Liver (tissue), 8 donors: ENCODE measurements at regions not wholly inside any gene's neighbourhood (a gene's known extent, or its start where the extent isn't known, plus 50 kb on each side); places are given as distances from the start of the nearest gene placed in this dataset.

ENCODE experiments used
- DNase-seq: peaks from one replicate; pipeline ENCODE4 v3.0.0-alpha.2; 2017; ENCODE audit warnings: low spot score
- H3K27ac ChIP-seq, 2 donors: one replicate each; pipeline ENCODE4 v1.7.0; 2013; ENCODE audit warnings: inconsistent platforms in 2 of 2, low read length in 2 of 2, control low read depth in 1 of 2, low read depth in 1 of 2, mild to moderate bottlenecking in 1 of 2
- H3K27me3 ChIP-seq, 4 donors: one replicate each; pipeline versions ENCODE4 v1.6.1 to v1.7.0; 2013; ENCODE audit warnings: low read length in 3 of 4, inconsistent platforms in 1 of 4, mild to moderate bottlenecking in 1 of 4, moderate library complexity in 1 of 4; ENCODE audit not compliant: control insufficient read depth in 4 of 4, insufficient read depth in 4 of 4
- H3K36me3 ChIP-seq, 4 donors: one replicate each; pipeline versions ENCODE4 v1.6.1 to v1.7.0; 2013; ENCODE audit warnings: low read length in 3 of 4, mild to moderate bottlenecking in 3 of 4, low read depth in 1 of 4, moderate library complexity in 1 of 4; ENCODE audit not compliant: control insufficient read depth in 4 of 4, insufficient read depth in 3 of 4
- H3K4me1 ChIP-seq, 4 donors: one replicate each; pipeline versions ENCODE4 v1.6.1 to v1.7.0; 2013; ENCODE audit warnings: low read length in 3 of 4, mild to moderate bottlenecking in 3 of 4, moderate library complexity in 1 of 4; ENCODE audit not compliant: control insufficient read depth in 4 of 4, insufficient read depth in 4 of 4
- H3K4me3 ChIP-seq, 3 donors: one replicate each; pipeline versions ENCODE4 v1.6.1 to v1.7.0; 2013; ENCODE audit warnings: low read length in 3 of 3, control low read depth in 1 of 3, low read depth in 1 of 3, mild to moderate bottlenecking in 1 of 3
- H3K9ac ChIP-seq, 2 donors: one replicate each; pipeline ENCODE4 v1.7.0; 2013; ENCODE audit warnings: low read length in 2 of 2, mild to moderate bottlenecking in 2 of 2, moderate library complexity in 2 of 2, control low read depth in 1 of 2, low read depth in 1 of 2
- H3K9me3 ChIP-seq, 4 donors: one replicate each; pipeline versions ENCODE4 v1.6.1 to v1.7.0; 2013; ENCODE audit warnings: low read length in 3 of 4; ENCODE audit not compliant: control insufficient read depth in 4 of 4
- FOXA1 ChIP-seq: IDR thresholded peaks from 2 replicates; pipeline ENCODE4 v1.6.1; 2016; ENCODE audit warnings: antibody characterized with exemption
- FOXA2 ChIP-seq: IDR thresholded peaks from 2 replicates; pipeline ENCODE4 v1.6.1; 2016; ENCODE audit warnings: antibody characterized with exemption
- GABPA ChIP-seq, 2 donors: IDR thresholded peaks in 1 of 2; conservative IDR thresholded peaks in 1 of 2; 2 replicates each; pipeline ENCODE4 v1.6.1; 2016; ENCODE audit warnings: antibody characterized with exemption in 2 of 2, mild to moderate bottlenecking in 1 of 2, moderate library complexity in 1 of 2
- HNF4A ChIP-seq, 2 donors: conservative IDR thresholded peaks; 2 replicates each; pipeline ENCODE4 v1.6.1; 2016; ENCODE audit warnings: antibody characterized with exemption in 2 of 2, mild to moderate bottlenecking in 2 of 2
- HNF4G ChIP-seq: IDR thresholded peaks from 2 replicates; pipeline ENCODE4 v1.6.1; 2016; ENCODE audit warnings: antibody characterized with exemption
- JUND ChIP-seq, 2 donors: IDR thresholded peaks; 2 replicates each; pipeline ENCODE4 v1.6.1; 2016; ENCODE audit warnings: antibody characterized with exemption in 2 of 2
- NR2F2 ChIP-seq: IDR thresholded peaks from 2 replicates; pipeline ENCODE4 v1.6.1; 2016; ENCODE audit warnings: antibody characterized with exemption
- RAD21 ChIP-seq, 2 donors: IDR thresholded peaks; 2 replicates each; pipeline ENCODE4 v1.6.1; 2016; ENCODE audit warnings: antibody characterized with exemption in 2 of 2, mild to moderate bottlenecking in 2 of 2
- RXRA ChIP-seq, 2 donors: IDR thresholded peaks; 2 replicates each; pipeline ENCODE4 v1.6.1; 2017 to 2018; ENCODE audit warnings: antibody characterized with exemption in 2 of 2, mild to moderate bottlenecking in 1 of 2
- SP1 ChIP-seq: IDR thresholded peaks from 2 replicates; pipeline ENCODE4 v1.6.1; 2018; ENCODE audit warnings: antibody characterized with exemption, mild to moderate bottlenecking
- YY1 ChIP-seq: IDR thresholded peaks from 2 replicates; pipeline ENCODE4 v1.6.1; 2016; ENCODE audit warnings: antibody characterized with exemption, mild to moderate bottlenecking
- WGBS: extraction: QIAGEN DNeasy Blood & Tissue Kit; methylation state at CpG from one replicate; pipeline ENCODE4 v1.1.7; 2013; 5-methylcytosine and 5-hydroxymethylcytosine counted together
- TF ChIP-seq, protein P1 (sequence below): IDR thresholded peaks from 2 replicates; pipeline ENCODE4 v1.6.1; 2016; ENCODE audit warnings: antibody characterized with exemption
- TF ChIP-seq, protein P2 (sequence below): IDR thresholded peaks from 2 replicates; pipeline ENCODE4 v1.6.1; 2016; ENCODE audit warnings: antibody characterized with exemption
- TF ChIP-seq, protein P3 (sequence below): IDR thresholded peaks from 2 replicates; pipeline ENCODE4 v1.6.1; 2016; ENCODE audit warnings: antibody characterized with exemption, mild to moderate bottlenecking
- TF ChIP-seq, protein P4 (sequence below): IDR thresholded peaks from 2 replicates; pipeline ENCODE4 v1.6.1; 2016; ENCODE audit warnings: antibody characterized with exemption
- TF ChIP-seq, protein P5 (sequence below): fragments of 150-350 bp; IDR thresholded peaks from 2 replicates; pipeline ENCODE4 v1.5.1; 2017; ENCODE audit warnings: improper control_type of control experiment, low read depth, low read length; ENCODE audit not compliant: missing input control
- donor health status: healthy.
- donor health status: healthy.
- donor health status: healthy.
- donor health status: healthy.
- donor health status: healthy.

DNA sequence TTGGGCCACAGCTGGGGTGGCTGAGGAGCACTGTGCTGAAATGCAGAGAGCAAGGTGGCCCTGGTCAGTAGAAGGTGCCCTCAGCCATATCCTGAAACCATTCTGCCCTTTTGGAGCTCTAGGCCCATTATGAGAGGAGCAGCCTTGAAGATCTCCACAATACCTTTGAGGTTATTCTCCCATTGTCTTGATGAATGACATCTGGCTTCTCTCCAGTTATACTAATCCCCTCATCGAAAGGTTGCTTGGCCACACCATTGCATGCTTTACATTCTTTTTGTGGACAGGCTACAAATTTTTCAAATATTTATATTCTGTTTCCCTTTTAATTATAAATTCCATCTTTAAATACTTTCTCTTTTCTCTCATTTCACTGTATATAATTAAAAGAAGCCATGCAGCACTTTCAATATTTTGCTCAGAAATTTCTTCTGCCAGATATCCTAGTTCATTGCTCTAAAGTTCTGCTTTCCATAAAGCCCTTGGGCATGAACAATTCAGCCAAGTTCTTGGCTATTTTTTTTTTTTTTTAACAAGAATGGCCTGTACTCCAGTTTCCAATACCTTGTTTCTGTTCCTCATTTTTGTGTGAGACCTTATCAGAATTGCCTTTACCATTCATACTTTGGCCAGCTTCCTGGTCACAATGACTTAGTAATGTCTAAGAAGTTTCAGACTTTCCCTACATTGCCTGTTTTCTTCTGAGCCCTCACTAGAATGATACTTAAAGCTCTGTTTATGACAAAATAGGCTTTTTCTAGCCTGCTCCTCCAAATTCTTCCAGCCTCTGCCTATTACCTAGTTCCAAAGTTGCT, 138.9 kb upstream of the SGO1 start:
- H3K9me3 ChIP-seq = no peaks in the 10 kb centered on the region

More for the DNA sequence above, 138.9 kb upstream of the SGO1 start:
- Histone ChIP-seq H3K4me1 (no peaks in the 10 kb centered on the region), H3K27ac (no peak overlapping the region), H3K4me3 (no peak overlapping the region), H3K36me3 (no peaks in the 10 kb centered on the region), H3K27me3 (no peaks in the 10 kb centered on the region), H3K9ac (no peak overlapping the region)
- TF ChIP-seq, protein P1, sequence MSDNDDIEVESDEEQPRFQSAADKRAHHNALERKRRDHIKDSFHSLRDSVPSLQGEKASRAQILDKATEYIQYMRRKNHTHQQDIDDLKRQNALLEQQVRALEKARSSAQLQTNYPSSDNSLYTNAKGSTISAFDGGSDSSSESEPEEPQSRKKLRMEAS = no peak
- TF ChIP-seq, protein P2, sequence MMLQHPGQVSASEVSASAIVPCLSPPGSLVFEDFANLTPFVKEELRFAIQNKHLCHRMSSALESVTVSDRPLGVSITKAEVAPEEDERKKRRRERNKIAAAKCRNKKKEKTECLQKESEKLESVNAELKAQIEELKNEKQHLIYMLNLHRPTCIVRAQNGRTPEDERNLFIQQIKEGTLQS = no peak
- TF ChIP-seq JUND (IDR thresholded peaks at IDR 0.05) (no peak), RAD21 (IDR thresholded peaks at IDR 0.05) (no peak), YY1 (no peak), RXRA (IDR thresholded peaks at IDR 0.05) (no peak), HNF4G (no peak), FOXA1 (no peak), NR2F2 (no peak), SP1 (no peak), FOXA2 (no peak), HNF4A (conservative IDR thresholded peaks at IDR 0.05) (no peak), GABPA (IDR thresholded peaks at IDR 0.05 in 1 of 2, conservative IDR thresholded peaks at IDR 0.05 in 1 of 2) (no peak)
- TF ChIP-seq, protein P3, sequence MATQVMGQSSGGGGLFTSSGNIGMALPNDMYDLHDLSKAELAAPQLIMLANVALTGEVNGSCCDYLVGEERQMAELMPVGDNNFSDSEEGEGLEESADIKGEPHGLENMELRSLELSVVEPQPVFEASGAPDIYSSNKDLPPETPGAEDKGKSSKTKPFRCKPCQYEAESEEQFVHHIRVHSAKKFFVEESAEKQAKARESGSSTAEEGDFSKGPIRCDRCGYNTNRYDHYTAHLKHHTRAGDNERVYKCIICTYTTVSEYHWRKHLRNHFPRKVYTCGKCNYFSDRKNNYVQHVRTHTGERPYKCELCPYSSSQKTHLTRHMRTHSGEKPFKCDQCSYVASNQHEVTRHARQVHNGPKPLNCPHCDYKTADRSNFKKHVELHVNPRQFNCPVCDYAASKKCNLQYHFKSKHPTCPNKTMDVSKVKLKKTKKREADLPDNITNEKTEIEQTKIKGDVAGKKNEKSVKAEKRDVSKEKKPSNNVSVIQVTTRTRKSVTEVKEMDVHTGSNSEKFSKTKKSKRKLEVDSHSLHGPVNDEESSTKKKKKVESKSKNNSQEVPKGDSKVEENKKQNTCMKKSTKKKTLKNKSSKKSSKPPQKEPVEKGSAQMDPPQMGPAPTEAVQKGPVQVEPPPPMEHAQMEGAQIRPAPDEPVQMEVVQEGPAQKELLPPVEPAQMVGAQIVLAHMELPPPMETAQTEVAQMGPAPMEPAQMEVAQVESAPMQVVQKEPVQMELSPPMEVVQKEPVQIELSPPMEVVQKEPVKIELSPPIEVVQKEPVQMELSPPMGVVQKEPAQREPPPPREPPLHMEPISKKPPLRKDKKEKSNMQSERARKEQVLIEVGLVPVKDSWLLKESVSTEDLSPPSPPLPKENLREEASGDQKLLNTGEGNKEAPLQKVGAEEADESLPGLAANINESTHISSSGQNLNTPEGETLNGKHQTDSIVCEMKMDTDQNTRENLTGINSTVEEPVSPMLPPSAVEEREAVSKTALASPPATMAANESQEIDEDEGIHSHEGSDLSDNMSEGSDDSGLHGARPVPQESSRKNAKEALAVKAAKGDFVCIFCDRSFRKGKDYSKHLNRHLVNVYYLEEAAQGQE = no peak
- TF ChIP-seq, protein P4, sequence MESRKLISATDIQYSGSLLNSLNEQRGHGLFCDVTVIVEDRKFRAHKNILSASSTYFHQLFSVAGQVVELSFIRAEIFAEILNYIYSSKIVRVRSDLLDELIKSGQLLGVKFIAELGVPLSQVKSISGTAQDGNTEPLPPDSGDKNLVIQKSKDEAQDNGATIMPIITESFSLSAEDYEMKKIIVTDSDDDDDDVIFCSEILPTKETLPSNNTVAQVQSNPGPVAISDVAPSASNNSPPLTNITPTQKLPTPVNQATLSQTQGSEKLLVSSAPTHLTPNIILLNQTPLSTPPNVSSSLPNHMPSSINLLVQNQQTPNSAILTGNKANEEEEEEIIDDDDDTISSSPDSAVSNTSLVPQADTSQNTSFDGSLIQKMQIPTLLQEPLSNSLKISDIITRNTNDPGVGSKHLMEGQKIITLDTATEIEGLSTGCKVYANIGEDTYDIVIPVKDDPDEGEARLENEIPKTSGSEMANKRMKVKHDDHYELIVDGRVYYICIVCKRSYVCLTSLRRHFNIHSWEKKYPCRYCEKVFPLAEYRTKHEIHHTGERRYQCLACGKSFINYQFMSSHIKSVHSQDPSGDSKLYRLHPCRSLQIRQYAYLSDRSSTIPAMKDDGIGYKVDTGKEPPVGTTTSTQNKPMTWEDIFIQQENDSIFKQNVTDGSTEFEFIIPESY = no peak
- TF ChIP-seq, protein P5, sequence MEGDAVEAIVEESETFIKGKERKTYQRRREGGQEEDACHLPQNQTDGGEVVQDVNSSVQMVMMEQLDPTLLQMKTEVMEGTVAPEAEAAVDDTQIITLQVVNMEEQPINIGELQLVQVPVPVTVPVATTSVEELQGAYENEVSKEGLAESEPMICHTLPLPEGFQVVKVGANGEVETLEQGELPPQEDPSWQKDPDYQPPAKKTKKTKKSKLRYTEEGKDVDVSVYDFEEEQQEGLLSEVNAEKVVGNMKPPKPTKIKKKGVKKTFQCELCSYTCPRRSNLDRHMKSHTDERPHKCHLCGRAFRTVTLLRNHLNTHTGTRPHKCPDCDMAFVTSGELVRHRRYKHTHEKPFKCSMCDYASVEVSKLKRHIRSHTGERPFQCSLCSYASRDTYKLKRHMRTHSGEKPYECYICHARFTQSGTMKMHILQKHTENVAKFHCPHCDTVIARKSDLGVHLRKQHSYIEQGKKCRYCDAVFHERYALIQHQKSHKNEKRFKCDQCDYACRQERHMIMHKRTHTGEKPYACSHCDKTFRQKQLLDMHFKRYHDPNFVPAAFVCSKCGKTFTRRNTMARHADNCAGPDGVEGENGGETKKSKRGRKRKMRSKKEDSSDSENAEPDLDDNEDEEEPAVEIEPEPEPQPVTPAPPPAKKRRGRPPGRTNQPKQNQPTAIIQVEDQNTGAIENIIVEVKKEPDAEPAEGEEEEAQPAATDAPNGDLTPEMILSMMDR = no peak
- WGBS = 88% methylated on average over 1 of the region's 1 CpG
- DNase-seq = no peak
